ENCODE measurements at regions not wholly inside any gene's neighbourhood (a gene's known extent, or its start where the extent isn't known, plus 50 kb on each side); places are given as distances from the start of the nearest gene placed in this dataset.

GRCh38 chr1:83130886-83131691 lies 867.8 kb downstream of the TTLL7 start:
- TF ChIP-seq REST (IDR thresholded peaks at IDR 0.05; ENCODE audit: insufficient read depth in 1 of 2, low read depth in 2 of 2, low read length in 2 of 2) (no peak), SIN3A (IDR thresholded peaks at IDR 0.05; ENCODE audit: borderline replicate concordance, insufficient read depth, low read length) (no peak), POLR2AphosphoS5 (IDR thresholded peaks at IDR 0.05; ENCODE audit: low read depth, low read length) (no peak), FOXP2 (optimal IDR thresholded peaks at IDR 0.05; ENCODE audit: borderline replicate concordance, extremely low read depth, extremely low read length, insufficient read depth) (no peak), TAF1 (IDR thresholded peaks at IDR 0.05; ENCODE audit: borderline replicate concordance, insufficient read depth, low read length) (no peak)

GRCh38 chr1:83129107-83129506 lies 869.8 kb downstream of the TTLL7 start:
- no peak for TF ChIP-seq REST (IDR thresholded peaks at IDR 0.05; ENCODE audit: insufficient read depth in 1 of 2, low read depth in 2 of 2, low read length in 2 of 2)
- TF ChIP-seq FOXP2 (optimal IDR thresholded peaks at IDR 0.05; ENCODE audit: borderline replicate concordance, extremely low read depth, extremely low read length, insufficient read depth) = no peak
- no peak for TF ChIP-seq TAF1 (IDR thresholded peaks at IDR 0.05; ENCODE audit: borderline replicate concordance, insufficient read depth, low read length)
- TF ChIP-seq POLR2AphosphoS5 (IDR thresholded peaks at IDR 0.05; ENCODE audit: low read depth, low read length) = no peak
- TF ChIP-seq SIN3A (IDR thresholded peaks at IDR 0.05; ENCODE audit: borderline replicate concordance, insufficient read depth, low read length) = no peak

GRCh38 chr1:83125456-83125855 lies 873.5 kb downstream of the TTLL7 start:
- no peak for TF ChIP-seq TAF1 (IDR thresholded peaks at IDR 0.05; ENCODE audit: borderline replicate concordance, insufficient read depth, low read length)
- no peak for TF ChIP-seq FOXP2 (optimal IDR thresholded peaks at IDR 0.05; ENCODE audit: borderline replicate concordance, extremely low read depth, extremely low read length, insufficient read depth)
- TF ChIP-seq SIN3A (IDR thresholded peaks at IDR 0.05; ENCODE audit: borderline replicate concordance, insufficient read depth, low read length) = no peak
- TF ChIP-seq POLR2AphosphoS5 (IDR thresholded peaks at IDR 0.05; ENCODE audit: low read depth, low read length) = no peak
- TF ChIP-seq REST (IDR thresholded peaks at IDR 0.05; ENCODE audit: insufficient read depth in 1 of 2, low read depth in 2 of 2, low read length in 2 of 2) = no peak

- no peak for TF ChIP-seq FOXP2 (optimal IDR thresholded peaks at IDR 0.05; ENCODE audit: borderline replicate concordance, extremely low read depth, extremely low read length, insufficient read depth)
- TF ChIP-seq TAF1 (IDR thresholded peaks at IDR 0.05; ENCODE audit: borderline replicate concordance, insufficient read depth, low read length) = no peak
- TF ChIP-seq POLR2AphosphoS5 (IDR thresholded peaks at IDR 0.05; ENCODE audit: low read depth, low read length) = no peak
- TF ChIP-seq SIN3A (IDR thresholded peaks at IDR 0.05; ENCODE audit: borderline replicate concordance, insufficient read depth, low read length) = no peak
- TF ChIP-seq REST (IDR thresholded peaks at IDR 0.05; ENCODE audit: insufficient read depth in 1 of 2, low read depth in 2 of 2, low read length in 2 of 2) = no peak
Observed at GRCh38 chr1:83123019-83123418, 875.9 kb downstream of the TTLL7 start.
